OCI-LY7 (cell line): ENCODE measurements at regions not wholly inside any gene's neighbourhood (a gene's known extent, or its start where the extent isn't known, plus 50 kb on each side); places are given as distances from the start of the nearest gene placed in this dataset.

Experiments
- BruUV-seq: library from RNA; stranded (reverse); fragments of 400-500 nt; replicated peaks from 2 replicates; lab custom pipeline; 2021; lab: Mats Ljungman, UMichigan
- CTCF ChIA-PET: fragments of 300-600 bp; sonication (Branson Sonifier 250); formaldehyde crosslinking; loops from one replicate; lab custom pipeline; 2022; ENCODE audit warnings: antibody characterized with exemption; ENCODE audit not compliant: unreplicated experiment; lab: Charles Lee
- POLR2A ChIA-PET: fragments of 300-600 bp; sonication (Branson Sonifier 250); formaldehyde crosslinking; loops from one replicate; lab custom pipeline; 2022; ENCODE audit warnings: antibody characterized with exemption; lab: Charles Lee
- DNase-seq: peaks from one replicate; pipeline ENCODE4 v3.0.0-alpha.2; 2015; ENCODE audit warnings: low spot score
- H2AFZ ChIP-seq: fragments of 200-600 bp; sonication (generic), shearing (Covaris generic); 2 replicates; pipeline ENCODE4 v1.6.1; 2014; ENCODE audit warnings: mild to moderate bottlenecking, antibody characterized with exemption, low read length, moderate library complexity
- H3K27ac ChIP-seq: fragments of 200-600 bp; sonication (generic); 2 replicates; pipeline ENCODE4 v1.5.1; 2014; ENCODE audit warnings: mixed run types, low read depth, mild to moderate bottlenecking, moderate library complexity, low read length, inconsistent platforms; ENCODE audit not compliant: poor library complexity, severe bottlenecking
- H3K36me3 ChIP-seq: fragments of 200-600 bp; sonication (generic); 2 replicates; pipeline ENCODE4 v1.6.1; 2014; ENCODE audit warnings: mild to moderate bottlenecking, antibody characterized with exemption, low read length, moderate library complexity, mixed read lengths; ENCODE audit not compliant: insufficient read depth
- H3K4me1 ChIP-seq: fragments of 200-600 bp; sonication (generic); 2 replicates; pipeline ENCODE4 v1.5.1; 2014; ENCODE audit warnings: mild to moderate bottlenecking, low read length; ENCODE audit not compliant: insufficient read depth, poor library complexity, severe bottlenecking
- H3K4me2 ChIP-seq: fragments of 200-600 bp; sonication (generic); 2 replicates; pipeline ENCODE4 v1.6.1; 2014; ENCODE audit warnings: mild to moderate bottlenecking, low read length
- H3K4me3 ChIP-seq: fragments of 200-600 bp; sonication (generic); 2 replicates; pipeline ENCODE4 v1.5.1; 2014; ENCODE audit warnings: mild to moderate bottlenecking, low read depth, low read length; ENCODE audit not compliant: poor library complexity, severe bottlenecking
- H3K79me2 ChIP-seq: fragments of 200-600 bp; sonication (generic); 2 replicates; pipeline ENCODE4 v1.6.1; 2016; ENCODE audit warnings: low read depth, mild to moderate bottlenecking, low read length, moderate library complexity, mixed read lengths; ENCODE audit not compliant: insufficient read depth
- H3K9me2 ChIP-seq: fragments of 200-600 bp; sonication (generic); 2 replicates; pipeline ENCODE4 v1.6.1; 2016; ENCODE audit warnings: mild to moderate bottlenecking, low read length, mixed read lengths; ENCODE audit not compliant: insufficient read depth
- H3K9me3 ChIP-seq: fragments of 200-600 bp; sonication (generic); 2 replicates; pipeline ENCODE4 v1.6.1; 2014; ENCODE audit warnings: mild to moderate bottlenecking, mixed run types, low read length, mixed read lengths
- H4K20me1 ChIP-seq: fragments of 200-600 bp; sonication (generic); 2 replicates; pipeline ENCODE4 v1.6.1; 2014; ENCODE audit warnings: mild to moderate bottlenecking, antibody characterized with exemption, low read length, moderate library complexity, mixed read lengths; ENCODE audit not compliant: insufficient read depth
- CTCF ChIP-seq: fragments of 200-600 bp; sonication (generic); conservative IDR thresholded peaks from 2 replicates; pipeline ENCODE4 v1.5.1; 2014; ENCODE audit warnings: mild to moderate bottlenecking, antibody characterized with exemption, low read length, moderate library complexity, mixed read lengths
- EZH2phosphoT487 ChIP-seq: fragments of 200-600 bp; sonication (generic); IDR thresholded peaks from 2 replicates; pipeline ENCODE4 v1.6.1; 2018; ENCODE audit warnings: low read depth, borderline replicate concordance, mild to moderate bottlenecking, mixed run types, antibody characterized with exemption, low read length, moderate library complexity, mixed read lengths
- intact Hi-C: fragments of 100-400 bp; cut with micrococcal nuclease; formaldehyde crosslinking; loops from one replicate; pipeline ENCODE4 v1.10.0; 2022; ENCODE audit not compliant: unreplicated experiment

- CTCF ChIA-PET = no interaction called here
- no peaks in the 10 kb centered on the region for H3K4me1 ChIP-seq
- no peak overlapping the region for H3K4me3 ChIP-seq
- H4K20me1 ChIP-seq = no peaks in the 10 kb centered on the region
- POLR2A ChIA-PET = interaction anchor here (0.6 to 0.9 kb wide), 2 partner anchors 34 to 39 kb away, joined by 3 read pairs; no protein-coding TSS in a partner anchor
- BruUV-seq = no TSS peak
- H2AFZ ChIP-seq = no peak overlapping the region
- H3K27ac ChIP-seq = no peak overlapping the region
- H3K9me2 ChIP-seq = no peaks in the 10 kb centered on the region
- H3K36me3 ChIP-seq = no peaks in the 10 kb centered on the region
- H3K79me2 ChIP-seq = no peaks in the 10 kb centered on the region
- no peak for TF ChIP-seq CTCF
- no peak for TF ChIP-seq EZH2phosphoT487
- intact Hi-C loops = no loop called here
- no peak for DNase-seq
- H3K4me2 ChIP-seq = no peak overlapping the region
- H3K9me3 ChIP-seq = no peaks in the 10 kb centered on the region
These were observed 232.0 kb downstream of the OLFM4 start for GRCh38 chr13:53260594-53260993.

- no TSS peak for BruUV-seq
- Histone ChIP-seq H3K4me1 (no peaks in the 10 kb centered on the region), H3K9me2 (no peaks in the 10 kb centered on the region), H4K20me1 (no peaks in the 10 kb centered on the region), H3K27ac (no peak overlapping the region), H3K36me3 (no peaks in the 10 kb centered on the region), H3K79me2 (no peaks in the 10 kb centered on the region), H3K4me3 (no peak overlapping the region), H2AFZ (no peak overlapping the region), H3K9me3 (no peaks in the 10 kb centered on the region), H3K4me2 (no peak overlapping the region)
- ChIA-PET POLR2A (no interaction called here), CTCF (no interaction called here)
- intact Hi-C loops = no loop called here
- no peak for TF ChIP-seq CTCF
- TF ChIP-seq EZH2phosphoT487 = no peak
- no peak for DNase-seq
These were observed 236.3 kb downstream of the OLFM4 start for GRCh38 chr13:53264751-53265385.

GRCh38 chr13:53266757-53267156 is 238.1 kb downstream of the OLFM4 start:
- no peaks in the 10 kb centered on the region for H3K9me2 ChIP-seq

More at GRCh38 chr13:53266757-53267156, 238.1 kb downstream of the OLFM4 start:
- CTCF ChIA-PET = no interaction called here
- TF ChIP-seq EZH2phosphoT487 (no peak), CTCF (no peak)
- BruUV-seq = no TSS peak
- POLR2A ChIA-PET = interaction anchor here (0.7 kb wide), 1 partner anchor 119 kb away, joined by 4 read pairs; no protein-coding TSS in a partner anchor
- no peak overlapping the region for H2AFZ ChIP-seq
- no peak overlapping the region for H3K4me2 ChIP-seq
- no peaks in the 10 kb centered on the region for H3K36me3 ChIP-seq
- no peaks in the 10 kb centered on the region for H3K79me2 ChIP-seq
- no peaks in the 10 kb centered on the region for H3K4me1 ChIP-seq
- no peaks in the 10 kb centered on the region for H3K9me3 ChIP-seq
- no peak overlapping the region for H3K27ac ChIP-seq
- intact Hi-C loops = no loop called here
- H3K4me3 ChIP-seq = no peak overlapping the region
- no peak for DNase-seq
- H4K20me1 ChIP-seq = no peaks in the 10 kb centered on the region
